LHCN-M2 (cell line): ENCODE measurements at regions not wholly inside any gene's neighbourhood (a gene's known extent, or its start where the extent isn't known, plus 50 kb on each side); places are given as distances from the start of the nearest gene placed in this dataset.

Source experiments
- DNase-seq: peaks from one replicate; pipeline ENCODE4 v3.0.0-alpha.2; 2012; ENCODE audit warnings: low read depth

GRCh38 chr3:118729546-118729945 is 305.1 kb downstream of the IGSF11 start:
- no peak for DNase-seq

GRCh38 chr3:118734664-118735063 is 300.0 kb downstream of the IGSF11 start:
- DNase-seq = no peak

- DNase-seq = no peak
Measured at GRCh38 chr3:118736107-118736506, 298.5 kb downstream of the IGSF11 start.

- DNase-seq = no peak
Measured at GRCh38 chr3:118740722-118741290, 293.8 kb downstream of the IGSF11 start.

- no peak for DNase-seq
Measured at GRCh38 chr3:118742760-118743159, 291.9 kb downstream of the IGSF11 start.

GRCh38 chr3:118744186-118744585 is 290.5 kb downstream of the IGSF11 start:
- no peak for DNase-seq

GRCh38 chr3:118754406-118755252 is 280.0 kb downstream of the IGSF11 start:
- DNase-seq = no peak

GRCh38 chr3:118755253-118755801 is 279.3 kb downstream of the IGSF11 start:
- DNase-seq = no peak

- DNase-seq = no peak
Measured at GRCh38 chr3:118760585-118761290, 273.9 kb downstream of the IGSF11 start.

- DNase-seq = no peak
Measured at GRCh38 chr3:118761291-118761606, 273.4 kb downstream of the IGSF11 start.

- no peak for DNase-seq
Measured at GRCh38 chr3:118765636-118766305, 268.9 kb downstream of the IGSF11 start.

- DNase-seq = no peak
Measured at GRCh38 chr3:118766306-118766669, 268.4 kb downstream of the IGSF11 start.

GRCh38 chr3:118772036-118772435 is 262.6 kb downstream of the IGSF11 start:
- DNase-seq = no peak

GRCh38 chr3:118772547-118773011 is 262.1 kb downstream of the IGSF11 start:
- no peak for DNase-seq

- no peak for DNase-seq
Measured at GRCh38 chr3:118775021-118775420, 259.6 kb downstream of the IGSF11 start.

GRCh38 chr3:118778201-118778600 is 256.4 kb downstream of the IGSF11 start:
- no peak for DNase-seq

- no peak for DNase-seq
Measured at GRCh38 chr3:118781232-118781631, 253.4 kb downstream of the IGSF11 start.

GRCh38 chr3:118781839-118782238 is 252.8 kb downstream of the IGSF11 start:
- no peak for DNase-seq

GRCh38 chr3:118782755-118783202 is 251.9 kb downstream of the IGSF11 start:
- peak; percentile 1 for DNase-seq

GRCh38 chr3:118785415-118785814 is 249.2 kb downstream of the IGSF11 start:
- DNase-seq = no peak

GRCh38 chr3:118791246-118791645 is 243.4 kb downstream of the IGSF11 start:
- no peak for DNase-seq

- no peak for DNase-seq
Measured at GRCh38 chr3:118792191-118792590, 242.5 kb downstream of the IGSF11 start.
